Fibroblast of the aortic adventitia (primary cell): ENCODE measurements at regions not wholly inside any gene's neighbourhood (a gene's known extent, or its start where the extent isn't known, plus 50 kb on each side); places are given as distances from the start of the nearest gene placed in this dataset.

Experiments
- DNase-seq: peaks from one replicate; pipeline ENCODE4 v3.0.0-alpha.2; 2010; ENCODE audit warnings: low read depth
- H3K4me3 ChIP-seq: 2 replicates; pipeline ENCODE4 v1.5.1; 2011; ENCODE audit warnings: low read depth, mild to moderate bottlenecking, control low read depth, low read length, moderate library complexity
- TF ChIP-seq, protein P1 (sequence below): IDR thresholded peaks from 2 replicates; pipeline ENCODE4 v1.5.1; 2011; ENCODE audit warnings: mild to moderate bottlenecking, low read length, control low read depth, inconsistent platforms; ENCODE audit not compliant: insufficient read depth

DNA sequence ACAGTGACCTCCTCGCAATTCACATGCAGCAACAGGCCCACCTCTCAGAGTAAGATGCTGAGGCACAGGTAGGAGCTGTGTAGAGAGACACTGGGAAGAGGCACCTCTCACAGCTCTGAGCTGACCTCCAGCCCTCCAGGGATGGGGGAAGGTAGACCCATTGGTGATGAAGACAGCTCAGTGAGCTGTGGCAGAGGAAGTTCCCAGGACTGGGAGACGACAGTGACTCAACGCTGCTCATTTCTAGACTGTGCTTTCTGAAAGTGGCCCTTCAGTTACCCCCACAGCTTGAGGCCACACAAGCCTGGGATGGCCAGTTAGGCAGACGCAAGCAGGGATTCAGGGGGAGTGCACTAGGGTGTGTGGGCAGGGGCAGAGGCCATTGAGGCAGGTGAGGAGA is 2073.2 kb downstream of the TP53TG3F start:
- no peak for DNase-seq
- no peak overlapping the region for H3K4me3 ChIP-seq
- TF ChIP-seq, protein P1, sequence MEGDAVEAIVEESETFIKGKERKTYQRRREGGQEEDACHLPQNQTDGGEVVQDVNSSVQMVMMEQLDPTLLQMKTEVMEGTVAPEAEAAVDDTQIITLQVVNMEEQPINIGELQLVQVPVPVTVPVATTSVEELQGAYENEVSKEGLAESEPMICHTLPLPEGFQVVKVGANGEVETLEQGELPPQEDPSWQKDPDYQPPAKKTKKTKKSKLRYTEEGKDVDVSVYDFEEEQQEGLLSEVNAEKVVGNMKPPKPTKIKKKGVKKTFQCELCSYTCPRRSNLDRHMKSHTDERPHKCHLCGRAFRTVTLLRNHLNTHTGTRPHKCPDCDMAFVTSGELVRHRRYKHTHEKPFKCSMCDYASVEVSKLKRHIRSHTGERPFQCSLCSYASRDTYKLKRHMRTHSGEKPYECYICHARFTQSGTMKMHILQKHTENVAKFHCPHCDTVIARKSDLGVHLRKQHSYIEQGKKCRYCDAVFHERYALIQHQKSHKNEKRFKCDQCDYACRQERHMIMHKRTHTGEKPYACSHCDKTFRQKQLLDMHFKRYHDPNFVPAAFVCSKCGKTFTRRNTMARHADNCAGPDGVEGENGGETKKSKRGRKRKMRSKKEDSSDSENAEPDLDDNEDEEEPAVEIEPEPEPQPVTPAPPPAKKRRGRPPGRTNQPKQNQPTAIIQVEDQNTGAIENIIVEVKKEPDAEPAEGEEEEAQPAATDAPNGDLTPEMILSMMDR, result no peak

GRCh38 chr16:35533683-35534082 is 2074.3 kb downstream of the TP53TG3F start:
- no peak overlapping the region for H3K4me3 ChIP-seq
- no peak for DNase-seq
- TF ChIP-seq, protein P1, result no peak

- H3K4me3 ChIP-seq, result no peak overlapping the region
- DNase-seq, result no peak
- TF ChIP-seq, protein P1, result no peak
These were observed 2084.1 kb downstream of the TP53TG3F start for GRCh38 chr16:35543486-35543885.

- TF ChIP-seq, protein P1, result no peak
- no peak for DNase-seq
- no peak overlapping the region for H3K4me3 ChIP-seq
These were observed 2093.4 kb downstream of the TP53TG3F start for GRCh38 chr16:35552763-35553162.

DNA sequence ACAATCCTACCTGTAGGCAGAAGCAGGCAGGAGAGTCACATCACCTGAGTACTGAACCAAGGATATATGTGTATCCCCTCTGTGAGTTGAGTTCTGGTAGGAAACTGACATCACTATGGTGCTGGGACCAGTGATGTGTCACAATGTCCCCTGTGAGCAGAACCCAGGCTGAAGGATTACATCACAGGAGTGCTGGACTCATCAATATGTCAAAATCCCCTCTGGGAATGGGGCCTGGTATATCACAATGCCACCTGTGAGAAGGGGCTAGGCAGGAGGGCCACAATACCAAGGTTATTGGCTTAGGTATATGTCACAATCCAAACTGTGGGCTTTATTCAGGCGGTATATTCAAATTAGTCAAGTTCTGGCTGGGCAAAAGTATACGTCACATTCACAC is 2098.3 kb downstream of the TP53TG3F start:
- TF ChIP-seq, protein P1, result no peak
- no peak for DNase-seq
- no peak overlapping the region for H3K4me3 ChIP-seq

DNA sequence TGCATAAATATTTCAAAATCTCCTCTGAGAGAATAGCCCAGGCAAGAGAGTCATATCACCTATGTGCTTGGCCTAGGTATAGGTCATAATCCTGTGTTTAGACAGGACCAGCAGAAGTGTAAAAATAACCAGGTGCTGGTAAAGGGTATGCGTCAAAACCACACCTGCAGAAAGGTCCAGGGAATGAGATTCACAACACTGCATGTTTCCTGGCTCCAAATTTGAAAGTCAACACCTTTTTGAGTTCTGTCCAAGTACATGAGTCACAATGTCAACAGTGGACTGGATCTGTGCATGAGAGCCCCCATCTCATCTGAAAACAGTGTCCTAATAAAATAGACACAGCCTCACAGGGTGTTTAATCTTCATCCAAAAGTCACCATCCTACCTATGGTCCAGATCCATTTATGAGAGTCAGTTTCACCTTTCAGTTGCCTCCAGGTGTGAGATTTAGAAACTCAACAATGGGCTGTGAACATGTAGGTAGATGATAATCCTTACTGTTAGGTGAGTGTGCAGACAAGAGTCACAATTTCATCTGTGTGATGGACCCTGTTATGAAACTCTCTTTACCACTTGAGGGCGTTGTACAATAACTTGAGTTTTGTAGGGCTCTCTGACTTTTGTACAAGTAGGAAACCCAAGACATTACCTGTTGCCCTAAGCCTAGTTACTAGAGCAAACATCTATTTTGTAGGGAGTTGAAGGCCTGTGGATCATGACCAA is 2100.7 kb downstream of the TP53TG3F start:
- TF ChIP-seq, protein P1, result no peak
- H3K4me3 ChIP-seq, result no peak overlapping the region
- no peak for DNase-seq

- TF ChIP-seq, protein P1, result no peak
- no peak for DNase-seq
- H3K4me3 ChIP-seq, result no peak overlapping the region
These were observed 2101.2 kb downstream of the TP53TG3F start for GRCh38 chr16:35560637-35560984.
